OCI-LY7 (cell line): ENCODE measurements at regions not wholly inside any gene's neighbourhood (a gene's known extent, or its start where the extent isn't known, plus 50 kb on each side); places are given as distances from the start of the nearest gene placed in this dataset.

Experiments
- EZH2phosphoT487 ChIP-seq: fragments of 200-600 bp; sonication (generic); IDR thresholded peaks from 2 replicates; pipeline ENCODE4 v1.6.1; 2018; ENCODE audit warnings: low read depth, borderline replicate concordance, mild to moderate bottlenecking, mixed run types, antibody characterized with exemption, low read length, moderate library complexity, mixed read lengths
- TF ChIP-seq, protein P1 (sequence below): fragments of 200-600 bp; sonication (generic); conservative IDR thresholded peaks from 2 replicates; pipeline ENCODE4 v1.5.1; 2014; ENCODE audit warnings: mild to moderate bottlenecking, antibody characterized with exemption, low read length, moderate library complexity, mixed read lengths

DNA sequence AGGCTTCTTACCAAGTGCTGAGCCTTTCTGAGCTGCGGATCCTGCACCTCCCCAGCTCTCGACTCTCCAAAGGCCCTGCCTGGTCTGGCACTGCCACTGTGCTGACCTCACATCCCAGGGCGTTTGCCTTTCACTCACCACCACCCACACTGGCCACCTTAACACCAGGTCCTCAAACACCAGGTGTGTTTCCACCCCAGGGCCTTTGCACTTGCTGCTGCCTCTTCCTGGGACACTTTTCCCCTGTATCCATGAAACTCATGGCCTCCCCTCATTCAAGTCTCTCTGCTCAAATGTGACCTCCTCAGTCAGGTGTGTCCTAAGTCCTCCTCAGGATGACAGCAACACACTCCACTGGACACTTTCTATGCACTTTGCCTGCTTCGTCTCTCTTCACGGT, 51.4 kb upstream of the ANO1 start:
- TF ChIP-seq, protein P1, sequence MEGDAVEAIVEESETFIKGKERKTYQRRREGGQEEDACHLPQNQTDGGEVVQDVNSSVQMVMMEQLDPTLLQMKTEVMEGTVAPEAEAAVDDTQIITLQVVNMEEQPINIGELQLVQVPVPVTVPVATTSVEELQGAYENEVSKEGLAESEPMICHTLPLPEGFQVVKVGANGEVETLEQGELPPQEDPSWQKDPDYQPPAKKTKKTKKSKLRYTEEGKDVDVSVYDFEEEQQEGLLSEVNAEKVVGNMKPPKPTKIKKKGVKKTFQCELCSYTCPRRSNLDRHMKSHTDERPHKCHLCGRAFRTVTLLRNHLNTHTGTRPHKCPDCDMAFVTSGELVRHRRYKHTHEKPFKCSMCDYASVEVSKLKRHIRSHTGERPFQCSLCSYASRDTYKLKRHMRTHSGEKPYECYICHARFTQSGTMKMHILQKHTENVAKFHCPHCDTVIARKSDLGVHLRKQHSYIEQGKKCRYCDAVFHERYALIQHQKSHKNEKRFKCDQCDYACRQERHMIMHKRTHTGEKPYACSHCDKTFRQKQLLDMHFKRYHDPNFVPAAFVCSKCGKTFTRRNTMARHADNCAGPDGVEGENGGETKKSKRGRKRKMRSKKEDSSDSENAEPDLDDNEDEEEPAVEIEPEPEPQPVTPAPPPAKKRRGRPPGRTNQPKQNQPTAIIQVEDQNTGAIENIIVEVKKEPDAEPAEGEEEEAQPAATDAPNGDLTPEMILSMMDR = no peak
- TF ChIP-seq EZH2phosphoT487 = no peak
